ENCODE measurements at regions not wholly inside any gene's neighbourhood (a gene's known extent, or its start where the extent isn't known, plus 50 kb on each side); places are given as distances from the start of the nearest gene placed in this dataset.
"Not testable (repeated sequence)": the region's sequence is repeated elsewhere in the genome, so short reads cannot be mapped to it uniquely, and the experiment has no call there.

DNA sequence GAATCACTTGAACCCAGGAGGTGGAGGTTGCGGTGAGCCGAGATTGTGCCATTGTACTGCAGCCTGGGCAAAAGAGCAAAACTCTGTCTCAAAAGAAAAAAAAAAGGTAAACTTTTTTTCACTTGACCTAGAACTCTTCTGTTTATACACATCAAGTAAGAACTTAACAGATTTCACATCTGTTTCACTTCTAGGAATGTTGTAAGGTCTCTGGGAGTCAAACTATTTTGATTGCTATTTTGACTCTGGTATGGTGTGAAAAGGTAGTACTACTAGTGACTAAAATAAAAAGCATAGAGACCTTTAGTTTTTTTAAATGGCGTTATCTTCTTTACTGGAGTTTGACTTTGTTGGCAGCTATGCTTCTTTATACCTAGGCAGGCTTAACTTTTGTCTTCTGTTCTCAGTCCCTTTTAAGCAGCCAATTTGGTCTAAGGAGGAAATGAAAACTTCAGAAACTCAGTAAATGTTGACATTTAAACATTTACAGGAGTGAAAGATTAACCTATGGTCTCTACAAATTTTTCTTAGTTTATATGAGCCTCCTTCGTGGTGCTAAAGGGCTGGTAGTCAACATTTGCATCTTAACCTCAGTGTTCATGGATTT is 84.7 kb downstream of the METTL2B start:
- DNase-seq (ENCODE audit: low read depth in 2 of 2): not testable (repeated sequence)

- not testable (repeated sequence) for DNase-seq (ENCODE audit: low read depth in 2 of 2)
These were observed 86.2 kb downstream of the METTL2B start for GRCh38 chr7:128562795-128563194.

GRCh38 chr7:128564123-128564700 is 87.7 kb downstream of the METTL2B start:
- DNase-seq (ENCODE audit: low read depth in 2 of 2): not testable (repeated sequence)

- DNase-seq (ENCODE audit: low read depth in 2 of 2): not testable (repeated sequence)
These were observed 88.7 kb downstream of the METTL2B start for GRCh38 chr7:128564932-128565864.

GRCh38 chr7:128575277-128575676 is 96.8 kb upstream of the GARIN1A start:
- not testable (repeated sequence) for DNase-seq (ENCODE audit: low read depth in 2 of 2)

- DNase-seq (ENCODE audit: low read depth in 2 of 2): not testable (repeated sequence)
These were observed 95.1 kb upstream of the GARIN1A start for GRCh38 chr7:128576953-128577352.

GRCh38 chr7:128579843-128580242 is 92.2 kb upstream of the GARIN1A start:
- DNase-seq (ENCODE audit: low read depth in 2 of 2): not testable (repeated sequence)

DNA sequence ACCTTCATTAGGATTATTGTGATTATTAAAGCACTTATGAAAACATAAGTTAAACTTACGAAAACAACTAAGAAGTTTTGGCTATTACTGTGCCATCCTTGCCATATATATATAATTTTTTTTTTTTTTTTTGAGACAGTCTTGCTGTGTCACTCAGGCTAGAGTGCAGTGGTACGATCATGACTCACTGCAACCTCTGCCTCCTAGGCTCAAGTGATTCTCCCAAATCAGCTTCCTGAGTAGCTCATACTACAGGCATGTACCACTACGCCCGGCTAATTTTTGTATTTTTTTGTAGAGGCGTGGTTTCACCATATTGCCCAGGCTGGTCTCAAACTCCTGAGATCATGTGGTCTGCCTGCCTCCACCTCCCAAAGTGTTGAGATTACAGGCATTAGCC is 91.0 kb upstream of the GARIN1A start:
- not testable (repeated sequence) for DNase-seq (ENCODE audit: low read depth in 2 of 2)

DNA sequence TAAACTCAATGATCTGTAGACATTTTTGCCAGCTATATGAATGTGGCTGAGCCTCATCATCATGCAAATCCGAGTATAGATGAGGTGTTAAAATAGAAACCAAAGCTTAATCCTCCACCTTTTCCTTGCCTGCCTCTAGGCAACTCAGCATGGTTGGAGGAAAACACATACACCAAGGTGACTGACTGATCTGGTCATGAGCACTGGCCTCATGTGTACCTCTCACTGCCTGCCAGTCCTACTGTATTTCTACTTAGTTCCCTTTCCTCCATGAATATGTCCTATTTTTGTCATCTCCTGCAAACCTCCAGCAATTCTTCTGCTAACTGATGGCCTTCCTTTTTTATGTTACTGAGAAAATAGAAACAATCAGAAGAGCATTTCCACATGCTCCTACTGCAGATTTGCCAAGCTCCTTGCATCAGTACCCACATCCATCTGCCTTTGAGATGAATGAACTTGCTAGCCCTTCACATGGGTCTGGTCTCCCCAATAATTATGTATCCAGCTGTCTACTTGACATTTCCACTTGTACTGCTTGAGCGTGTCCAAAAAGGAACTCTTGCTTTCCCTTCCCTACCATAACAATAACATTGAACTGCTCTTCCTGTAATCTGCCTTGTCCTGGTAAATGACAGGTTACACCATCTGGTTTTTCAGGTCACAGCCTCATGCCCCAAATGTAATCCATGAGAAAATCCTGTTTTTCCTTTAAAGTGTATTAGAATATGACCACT is 90.1 kb upstream of the GARIN1A start:
- not testable (repeated sequence) for DNase-seq (ENCODE audit: low read depth in 2 of 2)

- DNase-seq (ENCODE audit: low read depth in 2 of 2): not testable (repeated sequence)
These were observed 85.4 kb upstream of the GARIN1A start for GRCh38 chr7:128586715-128587114.

DNA sequence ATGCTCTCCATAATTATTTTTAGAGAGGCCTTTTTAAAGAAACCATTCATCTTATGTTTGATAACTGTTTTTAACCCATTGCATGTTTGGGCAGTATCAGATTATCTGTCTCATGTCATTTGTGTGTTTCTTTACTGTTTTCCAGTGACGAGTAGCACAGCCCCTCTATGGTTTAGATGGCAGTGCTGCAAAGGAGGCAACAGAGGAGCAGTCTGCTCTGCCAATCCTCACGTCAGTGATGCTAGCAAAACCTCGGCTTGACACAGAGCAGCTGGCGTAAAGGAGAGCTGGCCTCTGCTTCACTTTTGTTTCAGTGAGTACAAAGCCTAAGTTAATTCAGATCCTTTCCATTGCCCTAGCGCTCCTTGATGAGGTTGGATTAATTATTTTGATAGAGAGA is 80.4 kb upstream of the GARIN1A start:
- no peak for DNase-seq (ENCODE audit: low read depth in 2 of 2)

DNA sequence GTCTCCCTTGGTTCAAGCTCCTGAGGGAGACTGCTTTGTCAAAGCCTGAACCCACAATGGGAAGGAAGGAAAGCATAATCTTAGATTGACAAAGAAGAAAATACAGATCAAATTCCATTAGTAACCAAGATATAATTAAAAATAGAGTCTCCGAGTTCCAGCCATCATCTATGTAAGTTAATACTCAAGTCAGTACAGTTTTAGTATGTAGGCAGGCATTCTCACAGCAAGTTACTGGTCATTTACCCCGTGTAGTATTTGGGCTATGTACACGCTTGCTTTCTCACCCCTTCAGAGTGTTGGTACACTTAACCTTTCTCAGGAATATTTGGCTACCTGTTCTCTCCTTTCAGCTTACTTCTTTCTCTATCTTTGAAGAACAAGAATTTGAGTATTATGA is 79.9 kb upstream of the GARIN1A start:
- not testable (repeated sequence) for DNase-seq (ENCODE audit: low read depth in 2 of 2)

DNA sequence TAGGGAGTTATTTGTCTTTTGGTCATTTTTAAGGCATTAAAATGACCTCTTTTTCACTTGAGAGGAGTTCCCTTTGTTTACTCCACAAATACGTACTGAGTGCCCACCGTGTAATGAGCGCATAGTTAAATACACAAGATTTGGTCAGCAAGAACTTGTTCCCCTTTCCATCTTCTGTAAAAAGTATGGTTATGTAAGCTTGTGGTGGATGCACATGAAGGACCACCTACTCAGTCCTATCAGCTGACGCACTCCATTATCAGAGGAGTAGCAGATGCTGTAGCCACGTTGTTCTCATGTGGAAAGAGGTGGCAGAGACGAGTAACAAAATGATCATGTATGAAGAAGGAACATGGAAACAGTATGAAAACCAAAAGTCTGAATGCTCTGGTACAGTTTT is 78.0 kb upstream of the GARIN1A start:
- not testable (repeated sequence) for DNase-seq (ENCODE audit: low read depth in 2 of 2)

DNA sequence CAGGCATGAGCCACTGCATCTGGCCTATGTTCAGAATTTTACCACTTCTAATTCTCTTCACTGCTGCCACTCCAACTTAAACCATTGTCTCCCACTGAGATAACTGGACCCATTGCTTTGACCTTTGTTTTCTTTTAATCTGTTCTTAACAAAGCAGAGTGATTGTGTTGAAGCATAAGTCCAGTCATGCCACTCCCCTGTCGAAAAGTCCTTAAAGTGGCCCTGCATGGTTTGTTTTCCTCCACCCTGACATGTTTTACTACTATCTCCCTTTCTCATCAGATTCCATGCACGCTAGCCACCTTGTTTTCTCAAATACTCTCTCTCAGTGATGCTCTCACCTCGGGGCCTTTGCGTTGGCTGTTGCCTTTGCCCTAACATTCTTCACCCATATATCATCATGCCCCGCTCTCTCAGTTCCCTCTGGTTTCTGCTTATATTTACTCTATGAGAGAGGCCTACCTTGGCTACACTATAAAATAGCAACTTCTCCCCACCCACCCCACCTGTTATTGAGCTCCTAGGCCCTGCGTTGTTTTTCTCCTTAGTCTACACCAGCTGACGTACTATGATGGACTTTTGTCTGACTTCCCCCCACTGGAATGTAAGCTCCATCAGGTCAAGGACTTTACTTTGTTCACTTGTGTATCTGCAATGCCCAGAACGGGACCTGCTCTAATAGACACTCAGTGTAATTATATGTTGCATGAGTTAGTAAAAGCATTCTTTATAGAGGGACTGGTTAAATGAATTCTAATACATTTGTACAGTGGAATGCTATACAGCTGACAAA is 75.6 kb upstream of the GARIN1A start:
- DNase-seq (ENCODE audit: low read depth in 2 of 2): not testable (repeated sequence)

GRCh38 chr7:128598946-128599345 is 73.1 kb upstream of the GARIN1A start:
- not testable (repeated sequence) for DNase-seq (ENCODE audit: low read depth in 2 of 2)

DNA sequence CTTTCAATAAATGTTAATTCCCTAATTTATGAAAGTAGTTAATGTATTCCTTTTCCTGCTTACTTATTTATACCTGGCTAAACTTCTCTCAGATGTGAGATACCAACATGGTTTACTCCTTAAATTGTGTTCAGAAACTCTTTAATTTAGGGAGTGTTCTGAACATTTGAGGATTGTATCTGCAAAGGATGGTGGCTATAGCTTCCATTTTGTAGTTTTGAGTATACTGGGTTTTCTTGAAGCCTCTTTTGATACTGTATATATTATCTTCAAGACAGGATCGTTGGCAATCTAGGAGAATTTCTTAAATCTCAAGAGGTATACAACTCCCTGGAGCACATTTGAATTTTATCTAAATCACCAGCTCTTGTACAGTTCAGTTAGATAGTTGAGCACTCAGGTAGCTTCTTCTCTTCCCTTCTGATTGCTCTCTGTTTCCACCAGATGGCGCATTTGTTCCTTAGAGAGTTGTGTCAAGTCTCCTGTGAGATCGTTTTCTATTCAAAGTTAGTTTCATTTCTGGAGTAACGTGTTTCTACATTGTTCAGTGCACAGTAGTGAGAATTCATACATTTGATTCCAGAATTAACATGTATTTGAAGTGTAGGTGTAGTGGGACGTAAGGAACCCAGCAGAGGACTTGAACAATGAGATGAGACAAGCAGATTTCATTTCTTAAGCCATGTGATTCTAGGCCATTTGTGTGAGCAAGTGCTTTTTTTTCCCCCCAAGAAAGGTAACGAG is 63.2 kb upstream of the GARIN1A start:
- DNase-seq (ENCODE audit: low read depth in 2 of 2): peak in 1 of 2 experiments; percentile 9

GRCh38 chr7:128613366-128613765 is 58.7 kb upstream of the GARIN1A start:
- not testable (repeated sequence) for DNase-seq (ENCODE audit: low read depth in 2 of 2)

GRCh38 chr7:128614812-128615211 is 57.3 kb upstream of the GARIN1A start:
- not testable (repeated sequence) for DNase-seq (ENCODE audit: low read depth in 2 of 2)

- not testable (repeated sequence) for DNase-seq (ENCODE audit: low read depth in 2 of 2)
These were observed 55.3 kb upstream of the GARIN1A start for GRCh38 chr7:128616799-128617198.

Measured in stimulated activated CD4-positive, alpha-beta T cell treated with anti-CD3 and anti-CD28 coated beads, Interleukin-12 subunit alpha, Interleukin-12 subunit beta, amount 100 ng/mL, for 24 hours (primary cell).